Ovary (tissue), 3 donors: ENCODE measurements at regions not wholly inside any gene's neighbourhood (a gene's known extent, or its start where the extent isn't known, plus 50 kb on each side); places are given as distances from the start of the nearest gene placed in this dataset.

Source experiments
- POLR2A ChIP-seq: fragments of 450-650 bp; IDR thresholded peaks from one replicate; pipeline ENCODE4 v1.6.1; 2017; ENCODE audit warnings: antibody characterized with exemption, mild to moderate bottlenecking, moderate library complexity
- TF ChIP-seq, protein P1 (sequence below), 3 donors: fragments of 450-650 bp in 2 of 3; fragments of 200-600 bp in 1 of 3; IDR thresholded peaks; one replicate each; pipeline versions ENCODE4 v1.5.1 to v1.8.0; 2016 to 2022; ENCODE audit warnings: antibody characterized with exemption in 3 of 3, mild to moderate bottlenecking in 1 of 3
- donor health status: DM: no; HTN: no; CAD: no.

DNA sequence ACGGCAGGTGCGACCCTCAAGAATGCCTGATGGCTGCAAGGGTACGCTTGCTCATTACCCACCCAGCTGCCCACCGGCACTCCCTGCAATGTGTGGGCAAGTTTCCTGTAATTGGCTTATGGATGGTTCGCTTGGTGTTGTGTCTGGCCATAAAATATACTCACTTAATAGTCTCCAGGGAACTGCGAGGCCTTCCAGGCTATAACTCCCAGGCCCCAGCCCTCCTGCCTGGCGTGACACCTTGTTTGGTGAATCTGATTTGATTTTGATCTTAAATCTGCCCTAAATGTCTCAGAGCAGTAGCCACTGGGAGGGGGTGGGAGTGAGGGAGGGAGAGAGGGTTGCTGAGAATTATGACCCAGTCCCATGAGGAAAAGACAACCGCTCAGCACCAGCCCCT, 572.2 kb downstream of the BUD13 start:
- TF ChIP-seq, protein P1, sequence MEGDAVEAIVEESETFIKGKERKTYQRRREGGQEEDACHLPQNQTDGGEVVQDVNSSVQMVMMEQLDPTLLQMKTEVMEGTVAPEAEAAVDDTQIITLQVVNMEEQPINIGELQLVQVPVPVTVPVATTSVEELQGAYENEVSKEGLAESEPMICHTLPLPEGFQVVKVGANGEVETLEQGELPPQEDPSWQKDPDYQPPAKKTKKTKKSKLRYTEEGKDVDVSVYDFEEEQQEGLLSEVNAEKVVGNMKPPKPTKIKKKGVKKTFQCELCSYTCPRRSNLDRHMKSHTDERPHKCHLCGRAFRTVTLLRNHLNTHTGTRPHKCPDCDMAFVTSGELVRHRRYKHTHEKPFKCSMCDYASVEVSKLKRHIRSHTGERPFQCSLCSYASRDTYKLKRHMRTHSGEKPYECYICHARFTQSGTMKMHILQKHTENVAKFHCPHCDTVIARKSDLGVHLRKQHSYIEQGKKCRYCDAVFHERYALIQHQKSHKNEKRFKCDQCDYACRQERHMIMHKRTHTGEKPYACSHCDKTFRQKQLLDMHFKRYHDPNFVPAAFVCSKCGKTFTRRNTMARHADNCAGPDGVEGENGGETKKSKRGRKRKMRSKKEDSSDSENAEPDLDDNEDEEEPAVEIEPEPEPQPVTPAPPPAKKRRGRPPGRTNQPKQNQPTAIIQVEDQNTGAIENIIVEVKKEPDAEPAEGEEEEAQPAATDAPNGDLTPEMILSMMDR (IDR thresholded peaks at IDR 0.05) = no peak
- TF ChIP-seq POLR2A = no peak
